Thyroid gland (tissue), 4 donors: ENCODE measurements at regions not wholly inside any gene's neighbourhood (a gene's known extent, or its start where the extent isn't known, plus 50 kb on each side); places are given as distances from the start of the nearest gene placed in this dataset.
"Not testable (repeated sequence)": the region's sequence is repeated elsewhere in the genome, so short reads cannot be mapped to it uniquely, and the experiment has no call there.

Experiments used
- CTCF ChIP-seq, 6 experiments: fragments of 200-600 bp in 3 of 6; fragments of 450-650 bp in 3 of 6; sonication (generic) in 3 of 6; IDR thresholded peaks; one replicate each; pipeline ENCODE4 v1.5.1; 2016 to 2019; ENCODE audit warnings: antibody characterized with exemption in 6 of 6, mild to moderate bottlenecking in 2 of 6, inconsistent platforms in 1 of 6, moderate library complexity in 1 of 6
- POLR2A ChIP-seq, 2 donors: fragments of 450-650 bp; IDR thresholded peaks; one replicate each; pipeline ENCODE4 v1.6.1; 2017; ENCODE audit warnings: antibody characterized with exemption in 2 of 2, mild to moderate bottlenecking in 2 of 2, moderate library complexity in 1 of 2

- not testable (repeated sequence) for TF ChIP-seq CTCF, POLR2A (IDR thresholded peaks at IDR 0.05)
Observed at GRCh38 chr3:75288972-75289574, 375.1 kb upstream of the FRG2C start.
